Common myeloid progenitor, CD34-positive (primary cell): ENCODE measurements at regions not wholly inside any gene's neighbourhood (a gene's known extent, or its start where the extent isn't known, plus 50 kb on each side); places are given as distances from the start of the nearest gene placed in this dataset.

Source experiments
- CTCF ChIA-PET: fragments of 350-600 bp; sonication (Branson Sonifier 250); formaldehyde crosslinking; loops from one replicate; lab custom pipeline; 2021; ENCODE audit warnings: antibody characterized with exemption; lab: Charles Lee
- POLR2A ChIA-PET: fragments of 350-600 bp; sonication (Branson Sonifier 250); formaldehyde crosslinking; loops from one replicate; lab custom pipeline; 2021; ENCODE audit warnings: antibody characterized with exemption; lab: Charles Lee
- DNase-seq, 3 donors: peaks; one replicate each; pipeline versions ENCODE4 v3.0.0 to v3.0.0-alpha.2; 2013
- H3K27ac ChIP-seq, 2 experiments: 1 replicate in 1 of 2; 2 replicates in 1 of 2; pipeline ENCODE4 v1.7.0; 2013; ENCODE audit warnings: inconsistent platforms in 2 of 2, low read length in 2 of 2, mild to moderate bottlenecking in 2 of 2, low read depth in 1 of 2, moderate library complexity in 1 of 2; ENCODE audit not compliant: severe bottlenecking in 2 of 2, insufficient read depth in 1 of 2, poor library complexity in 1 of 2
- H3K27me3 ChIP-seq, 5 experiments: replicated peaks in 2 of 5; 1 replicate in 3 of 5; 2 replicates in 2 of 5; pipeline versions ENCODE4 v1.6.1 to v1.7.0; 2013; ENCODE audit warnings: low read length in 4 of 5, mild to moderate bottlenecking in 2 of 5, moderate library complexity in 2 of 5, inconsistent platforms in 1 of 5; ENCODE audit not compliant: insufficient read depth in 5 of 5, control insufficient read depth in 4 of 5
- H3K36me3 ChIP-seq, 4 experiments: 1 replicate in 2 of 4; 2 replicates in 2 of 4; pipeline versions ENCODE4 v1.6.1 to v1.7.0; 2013; ENCODE audit warnings: low read length in 3 of 4, control low read depth in 1 of 4, mild to moderate bottlenecking in 1 of 4; ENCODE audit not compliant: control insufficient read depth in 4 of 4, insufficient read depth in 4 of 4
- H3K4me1 ChIP-seq, 4 experiments: 1 replicate in 3 of 4; 2 replicates in 1 of 4; pipeline versions ENCODE4 v1.6.1 to v1.7.1; 2013; ENCODE audit warnings: low read length in 3 of 4, mild to moderate bottlenecking in 3 of 4, control low read depth in 1 of 4, inconsistent platforms in 1 of 4, moderate library complexity in 1 of 4; ENCODE audit not compliant: control insufficient read depth in 4 of 4, insufficient read depth in 4 of 4; ENCODE audit errors: control extremely low read depth in 1 of 4
- H3K4me3 ChIP-seq, 7 experiments: 1 replicate in 4 of 7; 2 replicates in 3 of 7; pipeline versions ENCODE4 v1.5.1 to v1.7.0; 2013; ENCODE audit warnings: mild to moderate bottlenecking in 7 of 7, low read length in 6 of 7, moderate library complexity in 6 of 7, inconsistent platforms in 2 of 7, low read depth in 2 of 7, control low read depth in 1 of 7; ENCODE audit not compliant: insufficient read depth in 4 of 7, control insufficient read depth in 1 of 7; ENCODE audit errors: extremely low read depth in 1 of 7
- H3K9me3 ChIP-seq, 5 experiments: 1 replicate in 4 of 5; 2 replicates in 1 of 5; pipeline versions ENCODE4 v1.6.1 to v1.7.1; 2013; ENCODE audit warnings: low read length in 4 of 5, mild to moderate bottlenecking in 2 of 5, inconsistent platforms in 1 of 5, low read depth in 1 of 5, moderate library complexity in 1 of 5; ENCODE audit not compliant: control insufficient read depth in 4 of 5, insufficient read depth in 2 of 5; ENCODE audit errors: control extremely low read depth in 1 of 5
- WGBS: methylation state at CpG from one replicate; pipeline ENCODE4 v1.1.5; 2013; ENCODE audit not compliant: insufficient coverage; 5-methylcytosine and 5-hydroxymethylcytosine counted together

GRCh38 chr1:208557723-208558094, 313.5 kb upstream of the PLXNA2 start:
- no peaks in the 10 kb centered on the region for H3K36me3 ChIP-seq
- WGBS: 84% methylated on average over 2 of the region's 3 CpGs
- H3K27me3 ChIP-seq: no peaks in the 10 kb centered on the region
- no peaks in the 10 kb centered on the region for H3K4me1 ChIP-seq
- H3K27ac ChIP-seq: no peak overlapping the region
- no peaks in the 10 kb centered on the region for H3K9me3 ChIP-seq
- no peak for DNase-seq
- POLR2A ChIA-PET: no interaction called here
- no peak overlapping the region for H3K4me3 ChIP-seq
- CTCF ChIA-PET: no interaction called here

GRCh38 chr1:208559597-208560329, 315.6 kb upstream of the PLXNA2 start:
- no peak overlapping the region for H3K27ac ChIP-seq
- no peaks in the 10 kb centered on the region for H3K36me3 ChIP-seq
- H3K4me3 ChIP-seq: no peak overlapping the region
- CTCF ChIA-PET: no interaction called here
- 100% methylated on average over 2 of the region's 6 CpGs for WGBS
- peaks cover 0 to 1% (median 0%) of the 10 kb centered on the region in 5 experiments for H3K27me3 ChIP-seq
- no peak for DNase-seq
- no peaks in the 10 kb centered on the region for H3K9me3 ChIP-seq
- no peaks in the 10 kb centered on the region for H3K4me1 ChIP-seq
- POLR2A ChIA-PET: no interaction called here

GRCh38 chr1:208562151-208562960, 318.2 kb upstream of the PLXNA2 start:
- 75% methylated on average over 2 of the region's 3 CpGs for WGBS
- POLR2A ChIA-PET: no interaction called here
- CTCF ChIA-PET: no interaction called here
- H3K4me1 ChIP-seq: no peaks in the 10 kb centered on the region
- no peak for DNase-seq
- H3K27me3 ChIP-seq: peaks cover 0 to 1% (median 0%) of the 10 kb centered on the region in 5 experiments
- no peak overlapping the region for H3K27ac ChIP-seq
- H3K36me3 ChIP-seq: no peaks in the 10 kb centered on the region
- H3K9me3 ChIP-seq: no peaks in the 10 kb centered on the region
- H3K4me3 ChIP-seq: no peak overlapping the region

GRCh38 chr1:208564466-208564865, 320.3 kb upstream of the PLXNA2 start:
- Histone ChIP-seq H3K9me3 (no peaks in the 10 kb centered on the region), H3K27me3 (peaks cover 0 to 1% (median 0%) of the 10 kb centered on the region in 5 experiments), H3K36me3 (no peaks in the 10 kb centered on the region), H3K4me1 (no peaks in the 10 kb centered on the region), H3K27ac (no peak overlapping the region), H3K4me3 (no peak overlapping the region)
- WGBS: 94% methylated on average over 3 of the region's 3 CpGs
- no peak for DNase-seq
- POLR2A ChIA-PET: no interaction called here
- CTCF ChIA-PET: no interaction called here

GRCh38 chr1:208565756-208566440, 321.7 kb upstream of the PLXNA2 start:
- Histone ChIP-seq H3K4me3 (no peak overlapping the region), H3K4me1 (no peaks in the 10 kb centered on the region), H3K27me3 (peaks cover 0 to 1% (median 0%) of the 10 kb centered on the region in 5 experiments), H3K36me3 (no peaks in the 10 kb centered on the region), H3K27ac (no peak overlapping the region), H3K9me3 (no peaks in the 10 kb centered on the region)
- CTCF ChIA-PET: no interaction called here
- WGBS: 100% methylated on average over 5 of the region's 6 CpGs
- DNase-seq: no peak
- POLR2A ChIA-PET: no interaction called here

- ChIA-PET CTCF (no interaction called here), POLR2A (no interaction called here)
- 89% methylated on average over 1 of the region's 1 CpG for WGBS
- H3K4me1 ChIP-seq: no peaks in the 10 kb centered on the region
- no peak for DNase-seq
- no peaks in the 10 kb centered on the region for H3K36me3 ChIP-seq
- H3K27me3 ChIP-seq: peaks cover 0 to under 1% (median 0%) of the 10 kb centered on the region in 5 experiments
- H3K9me3 ChIP-seq: no peaks in the 10 kb centered on the region
- H3K4me3 ChIP-seq: no peak overlapping the region
- no peak overlapping the region for H3K27ac ChIP-seq
Measured at GRCh38 chr1:208569181-208569580, 325.0 kb upstream of the PLXNA2 start.

GRCh38 chr1:208570362-208570761, 326.2 kb upstream of the PLXNA2 start:
- POLR2A ChIA-PET: no interaction called here
- Histone ChIP-seq H3K9me3 (no peaks in the 10 kb centered on the region), H3K27ac (no peak overlapping the region)

More at GRCh38 chr1:208570362-208570761, 326.2 kb upstream of the PLXNA2 start:
- no peaks in the 10 kb centered on the region for H3K4me1 ChIP-seq
- DNase-seq: no peak
- H3K36me3 ChIP-seq: no peaks in the 10 kb centered on the region
- WGBS: 92% methylated on average over 2 of the region's 5 CpGs
- no peaks in the 10 kb centered on the region for H3K27me3 ChIP-seq
- H3K4me3 ChIP-seq: no peak overlapping the region
- CTCF ChIA-PET: no interaction called here
